ENCODE measurements at regions not wholly inside any gene's neighbourhood (a gene's known extent, or its start where the extent isn't known, plus 50 kb on each side); places are given as distances from the start of the nearest gene placed in this dataset.

GRCh38 chr14:71556730-71557129 lies 375.5 kb upstream of the RGS6 start:
- TF ChIP-seq EZH2 (IDR thresholded peaks at IDR 0.05; ENCODE audit: borderline replicate concordance, low read length) (no peak), CTCF (IDR thresholded peaks at IDR 0.05; ENCODE audit: low read length) (no peak)

Data from OCI-LY1 (cell line).